Mesenchymal stem cell (in vitro differentiated cells and primary cell): ENCODE measurements at regions not wholly inside any gene's neighbourhood (a gene's known extent, or its start where the extent isn't known, plus 50 kb on each side); places are given as distances from the start of the nearest gene placed in this dataset.

Experiments used
- DNase-seq: peaks from one replicate; pipeline ENCODE4 v3.0.0-alpha.2; 2013
- H2AFZ ChIP-seq: one replicate; pipeline ENCODE4 v1.6.1; 2013; ENCODE audit warnings: low read depth, mild to moderate bottlenecking, control low read depth, inconsistent platforms, low read length, moderate library complexity
- H2AK5ac ChIP-seq: 2 replicates; pipeline ENCODE4 v1.6.1; 2013; ENCODE audit warnings: low read length, moderate library complexity, mild to moderate bottlenecking, inconsistent platforms; ENCODE audit not compliant: severe bottlenecking
- H2BK120ac ChIP-seq: one replicate; pipeline ENCODE4 v1.6.1; 2013; ENCODE audit warnings: low read depth, mild to moderate bottlenecking, inconsistent platforms, low read length, moderate library complexity
- H2BK12ac ChIP-seq, 2 experiments: one replicate each; pipeline ENCODE4 v1.6.1; 2013; ENCODE audit warnings: inconsistent platforms in 2 of 2, low read length in 2 of 2, mild to moderate bottlenecking in 2 of 2, moderate library complexity in 2 of 2, control low read depth in 1 of 2
- H2BK15ac ChIP-seq: one replicate; pipeline ENCODE4 v1.6.1; 2013; ENCODE audit warnings: mild to moderate bottlenecking, low read depth, inconsistent platforms; ENCODE audit not compliant: poor library complexity, severe bottlenecking
- H2BK5ac ChIP-seq: 2 replicates; pipeline ENCODE4 v1.6.1; 2013; ENCODE audit warnings: low read depth, mild to moderate bottlenecking, low read length, control low read depth, inconsistent platforms; ENCODE audit not compliant: poor library complexity, severe bottlenecking
- H3K14ac ChIP-seq, 2 experiments: one replicate each; pipeline ENCODE4 v1.6.1; 2013; ENCODE audit warnings: inconsistent platforms in 2 of 2, low read length in 2 of 2, control low read depth in 1 of 2, mild to moderate bottlenecking in 1 of 2, moderate library complexity in 1 of 2
- H3K18ac ChIP-seq, 2 experiments: one replicate each; pipeline ENCODE4 v1.6.1; 2013; ENCODE audit warnings: inconsistent platforms in 2 of 2, low read length in 2 of 2, control low read depth in 1 of 2, low read depth in 1 of 2, mild to moderate bottlenecking in 1 of 2
- H3K23ac ChIP-seq, 2 experiments: one replicate each; pipeline ENCODE4 v1.6.1; 2013; ENCODE audit warnings: inconsistent platforms in 2 of 2, low read length in 2 of 2, mild to moderate bottlenecking in 2 of 2, moderate library complexity in 2 of 2, control low read depth in 1 of 2
- H3K27ac ChIP-seq: 2 replicates; pipeline ENCODE4 v1.5.1; 2013; ENCODE audit warnings: mild to moderate bottlenecking, moderate library complexity, low read length, control low read depth, inconsistent platforms; ENCODE audit not compliant: poor library complexity, severe bottlenecking
- H3K27me3 ChIP-seq, 2 experiments: 2 replicates each; pipeline versions ENCODE4 v1.6.1 to v1.7.0; 2013; ENCODE audit warnings: low read length in 2 of 2, mild to moderate bottlenecking in 2 of 2, moderate library complexity in 2 of 2, control low read depth in 1 of 2, inconsistent platforms in 1 of 2; ENCODE audit not compliant: control insufficient read depth in 1 of 2, insufficient read depth in 1 of 2
- H3K36me3 ChIP-seq, 2 experiments: 2 replicates each; pipeline versions ENCODE4 v1.6.1 to v1.7.0; 2013; ENCODE audit warnings: low read length in 2 of 2, control low read depth in 1 of 2, inconsistent platforms in 1 of 2, low read depth in 1 of 2, mild to moderate bottlenecking in 1 of 2; ENCODE audit not compliant: insufficient read depth in 2 of 2, control insufficient read depth in 1 of 2
- H3K4ac ChIP-seq, 2 experiments: one replicate each; pipeline ENCODE4 v1.6.1; 2013; ENCODE audit warnings: inconsistent platforms in 2 of 2, low read length in 2 of 2, mild to moderate bottlenecking in 2 of 2, moderate library complexity in 2 of 2, control low read depth in 1 of 2, low read depth in 1 of 2
- H3K4me1 ChIP-seq: 2 replicates; pipeline ENCODE4 v1.6.1; 2013; ENCODE audit warnings: low read depth, low read length, control low read depth; ENCODE audit not compliant: control insufficient read depth, insufficient read depth
- H3K4me2 ChIP-seq: 2 replicates; pipeline ENCODE4 v1.6.1; 2013; ENCODE audit warnings: low read length, mild to moderate bottlenecking, inconsistent platforms; ENCODE audit not compliant: poor library complexity, severe bottlenecking
- H3K4me3 ChIP-seq, 2 experiments: 2 replicates each; pipeline versions ENCODE4 v1.5.1 to v1.7.0; 2013; ENCODE audit warnings: low read length in 2 of 2, mild to moderate bottlenecking in 2 of 2, control low read depth in 1 of 2, low read depth in 1 of 2; ENCODE audit not compliant: insufficient read depth in 1 of 2
- H3K79me1 ChIP-seq: replicated peaks from 2 replicates; pipeline ENCODE4 v1.6.1; 2013; ENCODE audit warnings: mild to moderate bottlenecking, control low read depth, low read length, inconsistent platforms; ENCODE audit not compliant: poor library complexity, severe bottlenecking
- H3K9ac ChIP-seq: 2 replicates; pipeline ENCODE4 v1.7.0; 2013; ENCODE audit warnings: mild to moderate bottlenecking, low read length, moderate library complexity
- H3K9me3 ChIP-seq: 2 replicates; pipeline ENCODE4 v1.7.0; 2013; ENCODE audit warnings: mild to moderate bottlenecking, low read length; ENCODE audit not compliant: control insufficient read depth
- H4K8ac ChIP-seq: one replicate; pipeline ENCODE4 v1.6.1; 2013; ENCODE audit warnings: inconsistent platforms, mild to moderate bottlenecking, low read length, moderate library complexity
- H4K91ac ChIP-seq: one replicate; pipeline ENCODE4 v1.6.1; 2013; ENCODE audit warnings: mild to moderate bottlenecking, low read length, inconsistent platforms
- WGBS: methylation state at CpG from one replicate; pipeline ENCODE4 v1.1.7; 2013; ENCODE audit warnings: mixed read lengths; 5-methylcytosine and 5-hydroxymethylcytosine counted together

DNA sequence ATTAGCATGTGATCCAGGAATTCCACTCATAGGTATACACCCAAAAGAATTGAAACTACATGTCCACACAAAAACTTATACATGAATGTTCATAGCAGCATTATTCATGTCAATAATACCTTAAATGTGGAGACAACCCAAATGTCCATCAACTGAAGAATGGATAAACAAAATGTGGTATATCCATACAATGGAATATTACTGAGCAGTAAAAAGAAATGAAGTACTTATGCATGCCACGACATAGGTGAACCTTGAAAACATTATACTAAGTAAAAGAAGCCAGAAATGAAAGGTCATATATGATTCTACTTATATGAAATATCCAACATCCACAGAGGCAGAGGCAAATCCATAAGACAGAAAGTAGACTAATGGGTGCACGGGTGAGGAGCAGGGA lies 159.9 kb downstream of the UNC5CL start:
- H3K4me3 ChIP-seq = no peak overlapping the region
- H3K27me3 ChIP-seq = peaks cover 28 to 53% of the 10 kb centered on the region in 2 experiments
- DNase-seq = no peak
- no peak overlapping the region for H3K27ac ChIP-seq
- no peak overlapping the region for H3K14ac ChIP-seq
- no peak overlapping the region for H3K9ac ChIP-seq
- H2AK5ac ChIP-seq = no peak overlapping the region
- H3K79me1 ChIP-seq = no peaks in the 10 kb centered on the region
- no peak overlapping the region for H3K4me2 ChIP-seq
- WGBS = 83% methylated on average over 1 of the region's 2 CpGs
- H3K18ac ChIP-seq = no peak overlapping the region
- no peak overlapping the region for H2BK15ac ChIP-seq
- H3K4ac ChIP-seq = no peak overlapping the region
- H2AFZ ChIP-seq = no peak overlapping the region
- no peaks in the 10 kb centered on the region for H3K36me3 ChIP-seq
- H3K9me3 ChIP-seq = no peaks in the 10 kb centered on the region
- H3K4me1 ChIP-seq = peaks cover 1% of the 10 kb centered on the region
- no peak overlapping the region for H2BK5ac ChIP-seq
- H2BK120ac ChIP-seq = no peak overlapping the region
- H4K8ac ChIP-seq = no peak overlapping the region
- H2BK12ac ChIP-seq = no peak overlapping the region
- no peak overlapping the region for H4K91ac ChIP-seq
- H3K23ac ChIP-seq = no peak overlapping the region

DNA sequence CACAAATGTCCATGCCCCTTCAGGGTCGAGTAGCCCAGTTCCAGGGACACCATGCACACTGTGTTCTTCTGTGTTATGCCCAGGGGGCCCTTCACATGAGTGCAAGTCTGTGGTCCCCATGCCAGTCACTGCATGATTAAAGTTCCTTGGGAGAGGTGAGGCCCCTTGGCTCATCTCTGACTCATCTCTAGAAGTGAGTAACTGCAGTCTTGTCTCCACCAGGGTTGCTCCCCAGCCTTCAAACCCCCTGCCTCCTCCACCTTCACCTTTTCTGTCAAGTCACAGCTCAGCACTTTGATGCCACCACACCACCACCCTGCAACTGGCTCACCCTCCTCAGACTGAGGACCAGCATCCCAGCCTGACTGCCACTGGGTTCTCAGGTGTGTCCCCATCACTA lies 161.7 kb downstream of the UNC5CL start:
- no peak overlapping the region for H2BK120ac ChIP-seq
- no peak overlapping the region for H2AK5ac ChIP-seq
- H3K79me1 ChIP-seq = no peaks in the 10 kb centered on the region
- no peaks in the 10 kb centered on the region for H3K9me3 ChIP-seq
- H3K18ac ChIP-seq = no peak overlapping the region
- H3K4me2 ChIP-seq = no peak overlapping the region
- DNase-seq = no peak
- no peak overlapping the region for H2AFZ ChIP-seq
- H4K91ac ChIP-seq = no peak overlapping the region
- no peak overlapping the region for H3K4me3 ChIP-seq
- 57% methylated on average over 1 of the region's 1 CpG for WGBS
- H4K8ac ChIP-seq = no peak overlapping the region
- no peak overlapping the region for H2BK12ac ChIP-seq
- no peak overlapping the region for H3K27ac ChIP-seq
- H3K36me3 ChIP-seq = no peaks in the 10 kb centered on the region
- H2BK15ac ChIP-seq = no peak overlapping the region
- H3K4ac ChIP-seq = no peak overlapping the region
- no peak overlapping the region for H3K23ac ChIP-seq
- H3K9ac ChIP-seq = no peak overlapping the region
- peaks cover 1% of the 10 kb centered on the region for H3K4me1 ChIP-seq
- H3K27me3 ChIP-seq = peaks cover 35 to 56% of the 10 kb centered on the region in 2 experiments
- no peak overlapping the region for H3K14ac ChIP-seq
- H2BK5ac ChIP-seq = no peak overlapping the region

DNA sequence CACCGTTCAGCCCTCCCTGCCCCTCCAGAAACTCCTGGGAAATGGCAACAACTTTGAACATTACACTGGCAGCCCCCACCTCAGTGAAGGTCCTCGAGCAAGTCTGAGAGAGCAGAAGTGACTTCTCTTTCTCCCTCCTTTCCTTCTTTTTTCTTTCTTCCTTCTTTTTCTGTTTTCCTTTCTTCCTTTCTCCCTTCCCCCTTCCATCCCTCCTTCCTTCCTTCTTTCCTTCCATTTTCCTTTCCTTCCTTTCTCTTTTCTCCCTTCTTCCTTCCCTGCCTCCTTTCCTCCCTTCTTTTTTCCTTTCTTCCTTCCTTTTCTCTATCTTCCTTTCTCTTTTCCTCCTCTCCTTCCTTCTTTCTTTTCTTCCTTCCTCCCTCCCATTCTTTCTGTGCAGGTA lies 162.7 kb downstream of the UNC5CL start:
- H3K14ac ChIP-seq = no peak overlapping the region
- no peak overlapping the region for H3K4ac ChIP-seq
- no peak overlapping the region for H3K23ac ChIP-seq
- peaks cover 1% of the 10 kb centered on the region for H3K4me1 ChIP-seq
- no peaks in the 10 kb centered on the region for H3K9me3 ChIP-seq
- WGBS = 72% methylated on average over 2 of the region's 2 CpGs
- H2BK15ac ChIP-seq = no peak overlapping the region
- H3K27ac ChIP-seq = no peak overlapping the region
- no peak overlapping the region for H2AK5ac ChIP-seq
- H4K91ac ChIP-seq = no peak overlapping the region
- H3K18ac ChIP-seq = no peak overlapping the region
- H2AFZ ChIP-seq = no peak overlapping the region
- no peaks in the 10 kb centered on the region for H3K36me3 ChIP-seq
- no peak overlapping the region for H2BK12ac ChIP-seq
- H3K9ac ChIP-seq = no peak overlapping the region
- H4K8ac ChIP-seq = no peak overlapping the region
- no peak overlapping the region for H3K4me3 ChIP-seq
- DNase-seq = no peak
- peaks cover 40 to 46% of the 10 kb centered on the region in 2 experiments for H3K27me3 ChIP-seq
- H2BK120ac ChIP-seq = no peak overlapping the region
- H2BK5ac ChIP-seq = no peak overlapping the region
- H3K79me1 ChIP-seq = no peaks in the 10 kb centered on the region
- no peak overlapping the region for H3K4me2 ChIP-seq

DNA sequence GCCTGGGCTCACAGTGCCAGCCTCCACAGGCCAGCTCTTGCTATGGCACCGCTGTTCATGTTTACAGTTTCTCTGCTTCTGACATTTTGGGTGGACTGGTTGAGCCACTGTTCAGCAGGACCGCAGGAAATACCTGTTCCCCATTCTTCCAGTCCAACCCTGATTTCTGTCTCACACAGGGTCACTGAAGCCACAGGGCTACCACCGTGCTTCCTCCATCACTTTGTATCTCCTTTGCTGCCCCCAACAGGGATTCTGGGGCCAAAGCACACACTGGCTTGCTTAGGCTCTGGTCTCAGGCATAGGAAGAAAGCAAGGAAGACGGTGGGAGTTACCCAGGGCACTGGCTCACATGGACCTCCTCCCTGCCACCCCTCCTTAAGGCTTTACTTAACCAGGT lies 164.5 kb downstream of the UNC5CL start:
- no peak overlapping the region for H2BK5ac ChIP-seq
- no peak overlapping the region for H2BK12ac ChIP-seq
- H4K91ac ChIP-seq = no peak overlapping the region
- H2BK15ac ChIP-seq = no peak overlapping the region
- H3K9ac ChIP-seq = no peak overlapping the region
- H2AK5ac ChIP-seq = no peak overlapping the region
- H3K27ac ChIP-seq = no peak overlapping the region
- H4K8ac ChIP-seq = no peak overlapping the region
- no peak overlapping the region for H2AFZ ChIP-seq
- H3K4me1 ChIP-seq = peaks cover 1% of the 10 kb centered on the region
- H3K36me3 ChIP-seq = no peaks in the 10 kb centered on the region
- WGBS = 56% methylated on average over 4 of the region's 4 CpGs
- H3K79me1 ChIP-seq = no peaks in the 10 kb centered on the region
- no peak overlapping the region for H3K23ac ChIP-seq
- H3K4me3 ChIP-seq = no peak overlapping the region
- H2BK120ac ChIP-seq = no peak overlapping the region
- no peak overlapping the region for H3K4me2 ChIP-seq
- H3K27me3 ChIP-seq = peaks cover 46 to 47% of the 10 kb centered on the region in 2 experiments
- no peaks in the 10 kb centered on the region for H3K9me3 ChIP-seq
- DNase-seq = no peak
- H3K14ac ChIP-seq = no peak overlapping the region
- no peak overlapping the region for H3K4ac ChIP-seq
- H3K18ac ChIP-seq = no peak overlapping the region
